H1 (cell line): ENCODE measurements at regions not wholly inside any gene's neighbourhood (a gene's known extent, or its start where the extent isn't known, plus 50 kb on each side); places are given as distances from the start of the nearest gene placed in this dataset.

Experiments used
- GTF2F1 ChIP-seq: IDR thresholded peaks from 2 replicates; pipeline ENCODE4 v1.6.1; 2012; ENCODE audit warnings: low read depth, low read length, improper control_type of control experiment, borderline replicate concordance
- TAF7 ChIP-seq: optimal IDR thresholded peaks from 2 replicates; pipeline ENCODE3; 2011; ENCODE audit warnings: low read depth, mild to moderate bottlenecking, inconsistent platforms, low read length, moderate library complexity, borderline replicate concordance
- TBP ChIP-seq: IDR thresholded peaks from 2 replicates; pipeline ENCODE4 v1.6.1; 2011; ENCODE audit warnings: low read depth, low read length, improper control_type of control experiment
- TF ChIP-seq, protein P1 (sequence below): fragments of 300-600 bp; sonication (generic); IDR thresholded peaks from 2 replicates; pipeline ENCODE4 v1.7.1; 2012; ENCODE audit warnings: low read length, moderate library complexity, mild to moderate bottlenecking, inconsistent platforms; ENCODE audit not compliant: insufficient replicate concordance

DNA sequence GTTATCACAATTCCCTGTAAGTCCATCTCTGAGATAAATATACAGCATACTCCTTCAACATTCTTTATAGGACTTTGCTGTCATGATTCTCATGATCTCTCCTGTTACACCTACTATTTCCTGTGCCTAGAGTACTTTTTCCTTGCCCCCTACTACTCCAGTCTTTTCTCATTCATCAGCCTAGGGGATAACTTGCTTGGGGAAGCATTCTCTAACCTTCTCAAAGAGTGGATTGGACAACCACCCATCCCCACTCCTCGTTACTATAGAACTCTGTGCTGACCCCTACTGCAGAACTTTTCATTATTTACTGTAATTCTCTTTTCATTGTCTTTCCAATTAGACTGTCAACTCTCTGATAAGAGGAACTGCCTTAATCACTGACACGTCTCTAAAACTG lies 57.4 kb upstream of the TFEC start (continued):
- TF ChIP-seq TBP (no peak), TAF7 (no peak), GTF2F1 (no peak)
- TF ChIP-seq, protein P1, sequence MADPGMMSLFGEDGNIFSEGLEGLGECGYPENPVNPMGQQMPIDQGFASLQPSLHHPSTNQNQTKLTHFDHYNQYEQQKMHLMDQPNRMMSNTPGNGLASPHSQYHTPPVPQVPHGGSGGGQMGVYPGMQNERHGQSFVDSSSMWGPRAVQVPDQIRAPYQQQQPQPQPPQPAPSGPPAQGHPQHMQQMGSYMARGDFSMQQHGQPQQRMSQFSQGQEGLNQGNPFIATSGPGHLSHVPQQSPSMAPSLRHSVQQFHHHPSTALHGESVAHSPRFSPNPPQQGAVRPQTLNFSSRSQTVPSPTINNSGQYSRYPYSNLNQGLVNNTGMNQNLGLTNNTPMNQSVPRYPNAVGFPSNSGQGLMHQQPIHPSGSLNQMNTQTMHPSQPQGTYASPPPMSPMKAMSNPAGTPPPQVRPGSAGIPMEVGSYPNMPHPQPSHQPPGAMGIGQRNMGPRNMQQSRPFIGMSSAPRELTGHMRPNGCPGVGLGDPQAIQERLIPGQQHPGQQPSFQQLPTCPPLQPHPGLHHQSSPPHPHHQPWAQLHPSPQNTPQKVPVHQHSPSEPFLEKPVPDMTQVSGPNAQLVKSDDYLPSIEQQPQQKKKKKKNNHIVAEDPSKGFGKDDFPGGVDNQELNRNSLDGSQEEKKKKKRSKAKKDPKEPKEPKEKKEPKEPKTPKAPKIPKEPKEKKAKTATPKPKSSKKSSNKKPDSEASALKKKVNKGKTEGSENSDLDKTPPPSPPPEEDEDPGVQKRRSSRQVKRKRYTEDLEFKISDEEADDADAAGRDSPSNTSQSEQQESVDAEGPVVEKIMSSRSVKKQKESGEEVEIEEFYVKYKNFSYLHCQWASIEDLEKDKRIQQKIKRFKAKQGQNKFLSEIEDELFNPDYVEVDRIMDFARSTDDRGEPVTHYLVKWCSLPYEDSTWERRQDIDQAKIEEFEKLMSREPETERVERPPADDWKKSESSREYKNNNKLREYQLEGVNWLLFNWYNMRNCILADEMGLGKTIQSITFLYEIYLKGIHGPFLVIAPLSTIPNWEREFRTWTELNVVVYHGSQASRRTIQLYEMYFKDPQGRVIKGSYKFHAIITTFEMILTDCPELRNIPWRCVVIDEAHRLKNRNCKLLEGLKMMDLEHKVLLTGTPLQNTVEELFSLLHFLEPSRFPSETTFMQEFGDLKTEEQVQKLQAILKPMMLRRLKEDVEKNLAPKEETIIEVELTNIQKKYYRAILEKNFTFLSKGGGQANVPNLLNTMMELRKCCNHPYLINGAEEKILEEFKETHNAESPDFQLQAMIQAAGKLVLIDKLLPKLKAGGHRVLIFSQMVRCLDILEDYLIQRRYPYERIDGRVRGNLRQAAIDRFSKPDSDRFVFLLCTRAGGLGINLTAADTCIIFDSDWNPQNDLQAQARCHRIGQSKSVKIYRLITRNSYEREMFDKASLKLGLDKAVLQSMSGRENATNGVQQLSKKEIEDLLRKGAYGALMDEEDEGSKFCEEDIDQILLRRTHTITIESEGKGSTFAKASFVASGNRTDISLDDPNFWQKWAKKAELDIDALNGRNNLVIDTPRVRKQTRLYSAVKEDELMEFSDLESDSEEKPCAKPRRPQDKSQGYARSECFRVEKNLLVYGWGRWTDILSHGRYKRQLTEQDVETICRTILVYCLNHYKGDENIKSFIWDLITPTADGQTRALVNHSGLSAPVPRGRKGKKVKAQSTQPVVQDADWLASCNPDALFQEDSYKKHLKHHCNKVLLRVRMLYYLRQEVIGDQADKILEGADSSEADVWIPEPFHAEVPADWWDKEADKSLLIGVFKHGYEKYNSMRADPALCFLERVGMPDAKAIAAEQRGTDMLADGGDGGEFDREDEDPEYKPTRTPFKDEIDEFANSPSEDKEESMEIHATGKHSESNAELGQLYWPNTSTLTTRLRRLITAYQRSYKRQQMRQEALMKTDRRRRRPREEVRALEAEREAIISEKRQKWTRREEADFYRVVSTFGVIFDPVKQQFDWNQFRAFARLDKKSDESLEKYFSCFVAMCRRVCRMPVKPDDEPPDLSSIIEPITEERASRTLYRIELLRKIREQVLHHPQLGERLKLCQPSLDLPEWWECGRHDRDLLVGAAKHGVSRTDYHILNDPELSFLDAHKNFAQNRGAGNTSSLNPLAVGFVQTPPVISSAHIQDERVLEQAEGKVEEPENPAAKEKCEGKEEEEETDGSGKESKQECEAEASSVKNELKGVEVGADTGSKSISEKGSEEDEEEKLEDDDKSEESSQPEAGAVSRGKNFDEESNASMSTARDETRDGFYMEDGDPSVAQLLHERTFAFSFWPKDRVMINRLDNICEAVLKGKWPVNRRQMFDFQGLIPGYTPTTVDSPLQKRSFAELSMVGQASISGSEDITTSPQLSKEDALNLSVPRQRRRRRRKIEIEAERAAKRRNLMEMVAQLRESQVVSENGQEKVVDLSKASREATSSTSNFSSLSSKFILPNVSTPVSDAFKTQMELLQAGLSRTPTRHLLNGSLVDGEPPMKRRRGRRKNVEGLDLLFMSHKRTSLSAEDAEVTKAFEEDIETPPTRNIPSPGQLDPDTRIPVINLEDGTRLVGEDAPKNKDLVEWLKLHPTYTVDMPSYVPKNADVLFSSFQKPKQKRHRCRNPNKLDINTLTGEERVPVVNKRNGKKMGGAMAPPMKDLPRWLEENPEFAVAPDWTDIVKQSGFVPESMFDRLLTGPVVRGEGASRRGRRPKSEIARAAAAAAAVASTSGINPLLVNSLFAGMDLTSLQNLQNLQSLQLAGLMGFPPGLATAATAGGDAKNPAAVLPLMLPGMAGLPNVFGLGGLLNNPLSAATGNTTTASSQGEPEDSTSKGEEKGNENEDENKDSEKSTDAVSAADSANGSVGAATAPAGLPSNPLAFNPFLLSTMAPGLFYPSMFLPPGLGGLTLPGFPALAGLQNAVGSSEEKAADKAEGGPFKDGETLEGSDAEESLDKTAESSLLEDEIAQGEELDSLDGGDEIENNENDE, result no peak
- TF ChIP-seq, all 59 proteins: peak for 0
